ENCODE measurements at regions not wholly inside any gene's neighbourhood (a gene's known extent, or its start where the extent isn't known, plus 50 kb on each side); places are given as distances from the start of the nearest gene placed in this dataset.

GRCh38 chr7:32257621-32258020 lies 187.4 kb upstream of the PDE1C start:
- TF ChIP-seq YY1 (IDR thresholded peaks at IDR 0.05; ENCODE audit: low read depth) (no peak), CREB1 (IDR thresholded peaks at IDR 0.05; ENCODE audit: low read depth) (no peak)
- TF ChIP-seq, protein P1, sequence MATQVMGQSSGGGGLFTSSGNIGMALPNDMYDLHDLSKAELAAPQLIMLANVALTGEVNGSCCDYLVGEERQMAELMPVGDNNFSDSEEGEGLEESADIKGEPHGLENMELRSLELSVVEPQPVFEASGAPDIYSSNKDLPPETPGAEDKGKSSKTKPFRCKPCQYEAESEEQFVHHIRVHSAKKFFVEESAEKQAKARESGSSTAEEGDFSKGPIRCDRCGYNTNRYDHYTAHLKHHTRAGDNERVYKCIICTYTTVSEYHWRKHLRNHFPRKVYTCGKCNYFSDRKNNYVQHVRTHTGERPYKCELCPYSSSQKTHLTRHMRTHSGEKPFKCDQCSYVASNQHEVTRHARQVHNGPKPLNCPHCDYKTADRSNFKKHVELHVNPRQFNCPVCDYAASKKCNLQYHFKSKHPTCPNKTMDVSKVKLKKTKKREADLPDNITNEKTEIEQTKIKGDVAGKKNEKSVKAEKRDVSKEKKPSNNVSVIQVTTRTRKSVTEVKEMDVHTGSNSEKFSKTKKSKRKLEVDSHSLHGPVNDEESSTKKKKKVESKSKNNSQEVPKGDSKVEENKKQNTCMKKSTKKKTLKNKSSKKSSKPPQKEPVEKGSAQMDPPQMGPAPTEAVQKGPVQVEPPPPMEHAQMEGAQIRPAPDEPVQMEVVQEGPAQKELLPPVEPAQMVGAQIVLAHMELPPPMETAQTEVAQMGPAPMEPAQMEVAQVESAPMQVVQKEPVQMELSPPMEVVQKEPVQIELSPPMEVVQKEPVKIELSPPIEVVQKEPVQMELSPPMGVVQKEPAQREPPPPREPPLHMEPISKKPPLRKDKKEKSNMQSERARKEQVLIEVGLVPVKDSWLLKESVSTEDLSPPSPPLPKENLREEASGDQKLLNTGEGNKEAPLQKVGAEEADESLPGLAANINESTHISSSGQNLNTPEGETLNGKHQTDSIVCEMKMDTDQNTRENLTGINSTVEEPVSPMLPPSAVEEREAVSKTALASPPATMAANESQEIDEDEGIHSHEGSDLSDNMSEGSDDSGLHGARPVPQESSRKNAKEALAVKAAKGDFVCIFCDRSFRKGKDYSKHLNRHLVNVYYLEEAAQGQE (IDR thresholded peaks at IDR 0.05; ENCODE audit: low read depth) = no peak

Measured in Ishikawa (cell line).